HG02852 (cell line): ENCODE measurements at regions not wholly inside any gene's neighbourhood (a gene's known extent, or its start where the extent isn't known, plus 50 kb on each side); places are given as distances from the start of the nearest gene placed in this dataset.

Source experiments
- ATAC-seq: cut with Tn5 transposase; IDR thresholded peaks from one replicate; pipeline ENCODE4 v1.9.1; 2021; ENCODE audit warnings: mild to moderate bottlenecking, moderate library complexity; ENCODE audit not compliant: unreplicated experiment

GRCh38 chr15:98410328-98410727 is 238.0 kb upstream of the IGF1R start:
- ATAC-seq, result no peak

GRCh38 chr15:98412852-98413251 is 235.5 kb upstream of the IGF1R start:
- no peak for ATAC-seq

- ATAC-seq, result no peak
These were observed 234.3 kb upstream of the IGF1R start for GRCh38 chr15:98413933-98414546.

- no peak for ATAC-seq
These were observed 232.0 kb upstream of the IGF1R start for GRCh38 chr15:98416222-98416855.

GRCh38 chr15:98417346-98417745 is 231.0 kb upstream of the IGF1R start:
- ATAC-seq, result no peak

GRCh38 chr15:98418122-98418521 is 230.2 kb upstream of the IGF1R start:
- no peak for ATAC-seq

GRCh38 chr15:98419173-98419780 is 229.1 kb upstream of the IGF1R start:
- ATAC-seq, result no peak

GRCh38 chr15:98420837-98421236 is 227.5 kb upstream of the IGF1R start:
- ATAC-seq, result no peak

- ATAC-seq, result peak; percentile 79
These were observed 226.8 kb upstream of the IGF1R start for GRCh38 chr15:98421419-98422129.

GRCh38 chr15:98422130-98422478 is 226.2 kb upstream of the IGF1R start:
- ATAC-seq, result no peak

- no peak for ATAC-seq
These were observed 223.2 kb upstream of the IGF1R start for GRCh38 chr15:98425173-98425572.

GRCh38 chr15:98427321-98427720 is 221.0 kb upstream of the IGF1R start:
- no peak for ATAC-seq

- ATAC-seq, result peak; percentile 92
These were observed 219.9 kb upstream of the IGF1R start for GRCh38 chr15:98428253-98428989.

GRCh38 chr15:98431171-98431570 is 217.2 kb upstream of the IGF1R start:
- ATAC-seq, result no peak

GRCh38 chr15:98433346-98433745 is 215.0 kb upstream of the IGF1R start:
- ATAC-seq, result no peak

- no peak for ATAC-seq
These were observed 214.5 kb upstream of the IGF1R start for GRCh38 chr15:98433856-98434255.

- ATAC-seq, result no peak
These were observed 210.6 kb upstream of the IGF1R start for GRCh38 chr15:98437752-98438151.

- no peak for ATAC-seq
These were observed 210.0 kb upstream of the IGF1R start for GRCh38 chr15:98438326-98438725.

- ATAC-seq, result no peak
These were observed 209.4 kb upstream of the IGF1R start for GRCh38 chr15:98438907-98439306.

- ATAC-seq, result no peak
These were observed 208.8 kb upstream of the IGF1R start for GRCh38 chr15:98439523-98439942.

- peak; percentile 60 for ATAC-seq
These were observed 207.4 kb upstream of the IGF1R start for GRCh38 chr15:98440917-98441316.
